HG03066 (cell line): ENCODE measurements at regions not wholly inside any gene's neighbourhood (a gene's known extent, or its start where the extent isn't known, plus 50 kb on each side); places are given as distances from the start of the nearest gene placed in this dataset.

Source experiments
- ATAC-seq: cut with Tn5 transposase; IDR thresholded peaks from one replicate; pipeline ENCODE4 v1.9.1; 2021; ENCODE audit warnings: low read depth; ENCODE audit not compliant: unreplicated experiment

DNA sequence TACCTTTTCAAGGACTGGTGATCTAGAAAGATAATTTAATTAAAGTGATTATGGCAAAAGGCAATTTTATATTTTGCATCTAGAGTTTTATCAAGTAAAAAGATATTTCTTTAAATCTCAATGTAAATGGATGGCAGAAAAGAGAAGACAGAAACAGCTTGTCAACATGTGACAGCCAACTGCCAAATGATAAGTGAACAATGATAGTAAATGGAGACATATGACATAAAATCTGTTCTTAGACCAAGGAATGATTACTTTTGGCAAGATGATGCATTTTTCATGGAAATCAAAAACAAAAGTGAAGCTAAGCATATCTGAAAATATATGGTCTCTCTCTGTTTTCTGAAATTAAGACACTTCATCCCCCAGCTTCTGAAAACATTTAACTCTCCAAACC lies 1730.7 kb upstream of the FLRT2 start:
- no peak for ATAC-seq

GRCh38 chr14:83814896-83815295 lies 1715.0 kb upstream of the FLRT2 start:
- ATAC-seq, result no peak

GRCh38 chr14:83816761-83817160 lies 1713.2 kb upstream of the FLRT2 start:
- no peak for ATAC-seq

- ATAC-seq, result no peak
Observed at GRCh38 chr14:83825843-83826242, 1704.1 kb upstream of the FLRT2 start.

- no peak for ATAC-seq
Observed at GRCh38 chr14:83826838-83827237, 1703.1 kb upstream of the FLRT2 start.

- ATAC-seq, result no peak
Observed at GRCh38 chr14:83827383-83827782, 1702.6 kb upstream of the FLRT2 start.

- ATAC-seq, result no peak
Observed at GRCh38 chr14:83828406-83828805, 1701.5 kb upstream of the FLRT2 start.

DNA sequence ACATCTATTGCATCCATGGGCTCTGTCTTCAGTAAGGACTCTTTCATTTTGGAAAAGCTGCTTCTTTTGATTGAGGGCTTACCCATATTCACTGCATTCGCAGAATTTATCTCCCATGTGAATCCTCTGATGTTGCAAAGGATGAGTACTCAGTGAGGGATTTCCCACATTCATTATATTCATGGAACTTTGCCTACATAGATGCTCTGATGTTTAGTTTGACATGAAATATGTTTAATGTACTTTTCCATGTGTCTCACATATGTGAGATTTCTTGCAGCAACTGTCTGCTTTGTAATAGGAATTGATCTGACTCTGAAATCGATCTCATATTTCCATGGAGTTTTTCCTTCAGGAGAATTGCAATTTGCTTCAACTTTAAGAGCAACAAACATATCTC lies 1699.6 kb upstream of the FLRT2 start:
- no peak for ATAC-seq

DNA sequence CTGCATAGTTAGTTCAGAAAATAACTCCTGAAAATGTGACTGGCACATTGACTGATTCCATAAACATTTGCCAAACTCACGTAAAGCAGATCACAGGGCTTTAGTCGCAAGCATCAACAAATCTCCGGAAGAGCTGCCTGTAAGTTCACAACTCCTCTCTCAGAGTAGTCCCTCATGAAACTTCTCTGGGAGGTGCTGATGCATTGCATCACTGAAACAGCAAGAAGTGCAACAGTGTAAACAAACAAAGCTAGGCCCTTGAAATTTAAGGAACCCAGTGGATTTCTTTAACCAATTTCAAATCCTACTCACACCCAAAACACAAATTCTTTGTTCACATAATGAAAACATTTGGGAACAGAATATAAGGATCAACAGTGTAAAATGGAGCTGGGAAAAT lies 1691.7 kb upstream of the FLRT2 start:
- ATAC-seq, result no peak

DNA sequence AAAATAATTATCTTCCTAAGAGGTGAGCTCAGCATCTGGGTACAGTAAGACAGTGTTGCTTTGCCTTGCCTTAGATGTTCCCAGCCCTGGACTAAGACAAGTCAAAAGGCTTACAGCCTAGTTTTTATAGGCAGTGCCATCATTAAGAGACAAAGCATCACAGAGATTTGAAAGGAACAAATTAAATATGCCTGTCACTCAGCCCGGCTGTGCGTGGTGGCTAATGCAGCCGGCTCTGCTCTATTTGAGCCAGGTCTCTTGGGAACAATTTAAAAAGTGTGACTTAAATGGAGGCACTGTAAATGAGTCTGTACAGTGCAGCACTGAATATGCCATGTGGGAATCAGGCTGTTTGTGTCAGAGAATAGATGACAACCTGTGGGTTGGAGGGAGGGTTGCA lies 1687.4 kb upstream of the FLRT2 start:
- no peak for ATAC-seq

GRCh38 chr14:83847102-83847501 lies 1682.8 kb upstream of the FLRT2 start:
- ATAC-seq, result no peak

DNA sequence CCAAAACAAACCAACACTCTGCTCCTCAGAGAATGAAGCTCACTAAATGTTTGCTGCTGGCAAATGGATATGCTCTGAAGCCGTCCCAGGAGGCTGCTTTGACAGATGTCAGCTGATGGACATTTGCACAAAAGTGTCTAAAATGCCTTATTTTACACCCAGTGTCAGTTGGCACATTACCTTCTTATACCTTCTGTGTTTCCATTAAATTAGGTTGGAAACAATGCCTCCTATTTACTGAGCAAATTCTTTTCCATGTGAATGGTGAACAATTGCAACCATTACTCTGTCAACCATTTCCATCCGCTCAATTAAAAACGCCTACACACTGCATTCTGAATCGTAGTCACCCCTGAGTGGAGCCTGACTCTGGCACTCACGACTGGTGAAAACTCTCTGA lies 1679.9 kb upstream of the FLRT2 start:
- no peak for ATAC-seq

DNA sequence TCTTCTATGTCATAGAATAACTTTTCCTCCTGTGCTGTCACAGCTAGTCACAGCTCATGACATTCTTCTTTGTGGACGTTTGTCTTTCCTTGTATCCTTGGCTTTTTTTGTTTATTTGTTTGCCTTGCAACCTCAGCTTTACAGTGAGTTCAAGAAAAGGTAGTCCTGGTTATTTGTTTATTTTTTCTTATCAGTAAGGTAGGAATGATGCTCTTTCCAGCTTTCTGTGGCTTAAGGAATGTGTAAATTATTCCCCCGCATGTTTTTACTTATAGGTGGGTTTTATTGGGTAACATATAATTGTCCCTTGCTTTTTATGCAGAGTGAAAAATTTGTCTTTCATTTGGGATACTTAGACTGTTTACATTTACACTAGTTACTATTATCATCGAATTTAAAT lies 1673.6 kb upstream of the FLRT2 start:
- no peak for ATAC-seq

DNA sequence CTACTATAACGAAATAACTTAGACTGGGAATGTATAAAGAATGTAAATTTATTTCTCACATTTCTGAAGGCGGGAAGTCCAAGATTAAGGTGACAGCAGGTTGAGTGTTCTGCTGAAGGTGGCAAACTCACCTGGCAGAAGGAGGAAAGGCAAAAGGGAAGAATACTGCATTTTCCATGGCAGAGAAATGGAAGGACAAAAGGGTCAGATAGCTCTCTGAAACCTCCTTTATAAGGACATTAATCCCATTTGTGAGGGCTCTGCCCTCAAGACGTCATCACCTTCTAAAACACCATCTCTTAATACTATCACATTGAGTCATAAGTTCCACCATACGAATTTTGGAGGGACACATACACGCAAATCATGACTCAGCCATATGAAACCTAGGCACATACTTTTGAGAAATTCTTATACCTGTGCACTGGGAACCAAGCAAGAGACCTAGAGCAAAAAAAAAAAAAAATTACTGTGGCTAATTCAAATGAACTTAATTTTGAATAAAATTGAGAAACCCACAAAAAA lies 1669.3 kb upstream of the FLRT2 start:
- no peak for ATAC-seq

DNA sequence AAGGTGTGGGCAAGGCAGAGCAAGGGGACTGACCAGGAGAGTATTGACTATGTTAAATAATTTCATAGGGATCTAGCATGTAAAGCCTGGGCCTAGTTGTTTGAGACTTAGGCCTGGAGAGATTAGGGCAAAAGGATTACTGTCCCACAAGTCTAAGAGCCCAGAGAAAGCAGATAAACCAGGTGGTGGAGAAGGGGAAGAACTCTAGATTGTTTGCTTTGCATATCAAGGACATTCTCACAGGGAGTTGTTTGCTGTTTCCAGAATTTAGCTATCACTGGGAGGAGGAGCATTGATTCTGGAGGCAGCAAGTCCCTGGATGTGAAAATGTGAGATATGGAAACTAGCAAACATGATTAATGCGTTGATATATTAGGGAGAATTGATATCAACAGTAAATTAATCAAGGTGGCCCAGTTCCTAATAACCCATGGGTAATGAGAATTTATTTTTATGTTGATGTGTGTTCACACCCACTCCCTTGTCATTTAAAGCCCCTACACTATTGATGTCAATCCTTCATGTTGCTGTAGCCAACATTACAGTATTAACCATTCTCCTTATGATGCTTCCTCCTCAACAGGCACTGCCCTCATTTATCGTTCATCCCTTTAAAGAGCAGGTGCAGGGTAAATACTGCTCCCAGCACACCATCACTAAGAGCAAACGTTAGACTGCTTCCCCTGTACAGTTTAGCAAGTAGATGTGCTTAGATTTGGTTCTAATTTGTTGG lies 1666.7 kb upstream of the FLRT2 start:
- no peak for ATAC-seq

DNA sequence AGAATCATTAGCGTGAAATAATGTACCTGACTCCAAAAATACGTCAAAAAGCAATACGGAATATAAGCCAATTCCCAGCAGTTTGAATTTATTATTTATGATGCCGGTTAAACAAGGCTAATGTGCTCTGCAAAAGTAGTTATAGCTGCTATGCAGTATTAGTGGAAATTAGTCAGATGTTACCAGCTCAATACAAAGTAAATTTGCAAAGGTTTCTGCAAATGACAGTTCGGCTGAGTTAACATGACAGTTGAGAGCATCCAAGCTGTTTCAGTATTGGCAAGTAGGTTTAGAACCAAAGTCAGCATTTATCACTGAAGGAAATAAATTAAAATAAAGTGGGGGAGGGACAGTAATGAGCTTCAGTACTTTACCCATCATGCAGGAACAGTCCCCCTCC lies 1665.8 kb upstream of the FLRT2 start:
- no peak for ATAC-seq

DNA sequence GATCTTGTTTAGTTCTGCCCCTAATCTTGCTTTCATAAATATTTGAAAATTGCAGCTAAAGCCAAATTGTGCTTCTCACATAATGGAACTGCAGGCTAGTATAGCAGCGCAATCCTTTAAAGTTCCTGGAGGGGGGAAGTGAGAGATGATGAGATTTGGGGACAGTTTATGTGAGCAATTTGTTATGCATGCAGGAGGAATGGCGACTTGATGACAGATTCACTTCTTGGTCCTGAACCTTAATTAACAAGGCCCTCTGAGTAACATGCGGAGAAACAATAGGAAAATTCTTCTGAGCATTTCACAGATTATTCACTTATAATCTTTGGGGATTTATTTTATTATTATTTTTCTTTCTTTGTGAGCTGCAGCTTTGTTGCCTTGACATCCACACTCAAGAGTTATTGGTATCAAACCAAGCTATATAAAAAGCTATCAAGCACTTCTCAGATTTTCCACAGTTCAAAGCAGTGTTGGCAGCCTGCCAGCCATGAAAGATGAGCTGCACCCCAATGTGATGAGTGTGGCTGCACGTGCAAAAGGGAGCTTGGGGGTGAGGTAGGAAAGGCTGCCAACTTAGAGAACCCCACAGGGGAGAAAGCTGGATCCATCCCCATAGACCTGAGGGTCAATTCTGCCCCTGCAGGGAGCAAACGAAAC lies 1662.2 kb upstream of the FLRT2 start:
- no peak for ATAC-seq

DNA sequence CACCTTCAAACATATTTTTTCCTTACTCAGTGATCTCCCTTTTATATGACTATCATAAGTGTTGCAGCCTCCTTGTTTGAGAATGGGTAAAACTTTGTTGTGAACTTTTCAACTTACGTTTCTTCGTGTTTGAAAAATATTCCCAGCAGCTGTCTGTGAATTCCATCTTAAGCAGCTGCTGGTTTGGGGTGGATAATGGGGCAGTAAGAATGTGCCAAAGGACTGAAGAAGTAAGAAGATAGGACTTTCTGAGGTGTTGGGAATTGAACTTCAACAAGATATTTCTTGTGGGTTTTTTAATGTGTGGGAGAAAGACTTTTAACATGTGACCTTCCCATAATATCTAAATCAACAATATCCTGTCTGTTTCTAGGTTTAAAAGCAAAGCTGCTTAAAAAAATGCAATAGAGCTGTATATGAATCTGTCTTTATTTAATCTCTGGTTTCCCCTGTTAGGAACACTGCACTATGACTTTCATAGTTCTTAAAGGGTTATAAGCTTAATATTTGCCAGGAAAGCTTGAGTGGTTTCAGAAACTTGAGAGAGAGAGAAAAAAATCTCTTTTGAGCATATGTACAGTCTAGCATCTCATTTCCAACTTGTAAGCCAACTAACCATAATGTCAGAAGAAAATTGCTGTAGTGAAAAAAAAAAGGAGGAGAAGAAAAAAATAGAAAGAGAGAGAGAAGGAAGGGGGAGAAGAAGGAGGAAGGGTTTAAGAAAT lies 1659.2 kb upstream of the FLRT2 start:
- no peak for ATAC-seq

DNA sequence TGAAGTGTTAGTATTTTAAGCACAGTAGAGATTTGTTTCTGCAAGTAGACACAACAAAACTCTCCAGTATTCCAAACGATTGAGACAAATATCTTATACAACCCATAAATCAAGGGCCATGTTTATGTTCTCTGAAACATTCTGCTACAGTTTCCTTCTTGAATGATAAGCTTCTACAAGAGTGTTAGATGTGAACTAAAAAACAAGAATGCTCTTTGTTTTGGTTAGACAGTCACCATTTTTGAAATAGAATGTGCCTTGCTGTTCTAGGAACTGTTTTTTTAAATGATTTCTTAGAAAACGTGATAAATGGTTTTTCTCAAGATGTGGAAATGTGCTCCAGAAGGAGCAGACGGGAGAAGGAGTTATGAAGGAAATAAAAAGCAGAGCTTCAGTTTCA lies 1656.3 kb upstream of the FLRT2 start:
- no peak for ATAC-seq

DNA sequence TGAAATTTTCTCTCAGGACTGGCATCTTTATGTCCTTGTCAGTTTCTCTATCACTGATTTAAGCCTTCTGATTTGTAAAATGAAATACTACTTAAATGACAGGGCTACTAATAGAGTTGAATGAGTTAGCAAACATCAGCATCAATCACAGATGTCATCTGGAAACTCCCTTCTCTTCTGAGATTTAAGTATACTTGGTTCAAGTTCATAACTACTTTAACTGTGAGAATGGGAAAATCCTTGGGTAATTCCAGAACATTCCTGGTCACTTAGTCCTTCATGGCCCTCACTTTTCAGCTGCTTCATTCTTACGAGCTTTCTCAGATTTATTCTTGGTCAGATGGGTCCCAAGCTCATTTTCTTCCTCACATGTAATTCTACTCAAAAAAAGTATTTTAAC lies 1655.3 kb upstream of the FLRT2 start:
- no peak for ATAC-seq

DNA sequence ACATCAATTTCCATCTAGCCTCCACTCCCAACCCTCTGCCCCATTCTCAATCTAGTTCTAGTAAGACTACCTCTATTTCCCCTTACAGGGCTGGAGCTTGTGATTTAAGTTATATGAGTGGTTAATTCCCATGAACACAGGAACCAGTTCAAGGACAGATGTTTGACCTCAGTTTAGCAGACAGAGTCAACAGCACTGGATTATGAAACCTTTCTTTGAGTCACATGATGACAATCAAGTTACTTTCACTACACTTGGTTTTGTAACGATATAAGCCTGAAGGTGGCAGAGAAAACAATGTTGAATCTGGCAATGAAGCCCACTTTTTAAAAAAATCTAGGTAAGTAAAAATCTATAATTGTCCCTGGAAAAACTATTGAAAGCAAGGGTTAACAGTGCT lies 1646.2 kb upstream of the FLRT2 start:
- ATAC-seq, result no peak
